ENCODE measurements at regions not wholly inside any gene's neighbourhood (a gene's known extent, or its start where the extent isn't known, plus 50 kb on each side); places are given as distances from the start of the nearest gene placed in this dataset.

GRCh38 chr1:18535391-18536210 lies 54.9 kb downstream of the KLHDC7A start:
- DNase-seq: peak; percentile 19

- no peak for DNase-seq
Measured at GRCh38 chr1:18536356-18536755, 55.6 kb downstream of the KLHDC7A start.

DNA sequence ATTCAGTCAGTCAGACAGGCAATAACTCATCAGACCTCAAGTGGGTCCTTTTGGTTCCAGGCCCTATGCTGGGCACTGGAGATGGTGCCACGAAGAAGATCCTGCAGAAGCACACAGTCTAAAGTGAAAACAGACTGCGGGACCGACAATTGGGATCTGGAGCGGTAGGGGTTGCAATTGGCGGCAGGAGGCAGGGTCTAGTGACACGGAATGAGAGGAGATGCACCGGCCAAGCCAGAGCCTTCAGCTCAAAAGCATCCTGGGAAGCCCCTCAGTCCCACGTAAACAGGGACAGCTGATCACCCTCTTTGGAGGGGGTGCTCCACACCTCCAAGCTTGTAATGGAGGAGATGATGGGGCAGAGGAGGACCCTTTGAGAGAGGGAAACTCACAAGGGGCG lies 56.2 kb downstream of the KLHDC7A start:
- no peak for DNase-seq

DNA sequence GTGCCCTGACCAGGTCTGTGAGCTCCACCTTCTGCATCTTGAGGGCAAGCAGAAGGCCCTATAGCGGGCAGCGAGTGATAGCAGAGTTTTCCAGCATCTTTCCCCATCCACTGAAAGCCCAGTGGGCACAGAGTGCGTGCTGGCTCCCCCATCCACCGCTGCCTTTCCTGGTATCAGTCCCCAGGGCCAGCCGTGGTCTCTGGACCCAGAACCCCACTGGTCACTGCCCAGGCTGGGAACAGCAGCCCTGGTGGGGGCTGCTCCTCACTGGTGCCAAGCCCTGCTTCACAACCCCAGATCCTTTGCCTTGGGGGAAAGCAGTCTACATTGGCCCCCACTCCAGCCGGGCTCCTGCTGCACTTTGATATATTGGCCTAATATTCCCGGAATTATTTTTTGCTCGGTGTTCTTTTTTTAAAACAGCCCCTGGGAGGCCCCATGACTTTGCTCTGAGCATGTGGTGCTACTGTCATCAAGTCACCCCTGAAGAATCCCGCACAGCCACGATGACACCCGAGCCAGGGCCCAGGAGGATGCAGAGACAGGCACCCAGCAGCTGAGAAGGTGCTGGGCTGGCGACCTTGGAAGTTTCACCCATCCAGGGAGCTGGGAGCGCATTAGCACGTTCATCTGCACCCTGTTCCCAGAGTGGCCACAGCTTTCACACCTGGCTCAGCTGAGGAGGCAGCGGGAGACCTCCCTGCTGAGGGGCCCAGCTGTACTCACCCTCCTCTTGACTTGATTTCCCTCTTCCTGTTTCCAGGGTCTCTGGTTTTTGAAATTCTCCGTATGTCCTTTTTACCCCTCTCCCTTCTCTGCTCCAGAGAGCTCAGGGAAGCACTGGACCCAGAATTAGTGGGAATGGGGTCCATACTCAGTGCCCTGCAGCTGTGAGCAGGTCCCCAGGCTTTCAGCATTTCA lies 56.9 kb downstream of the KLHDC7A start:
- DNase-seq: no peak

DNA sequence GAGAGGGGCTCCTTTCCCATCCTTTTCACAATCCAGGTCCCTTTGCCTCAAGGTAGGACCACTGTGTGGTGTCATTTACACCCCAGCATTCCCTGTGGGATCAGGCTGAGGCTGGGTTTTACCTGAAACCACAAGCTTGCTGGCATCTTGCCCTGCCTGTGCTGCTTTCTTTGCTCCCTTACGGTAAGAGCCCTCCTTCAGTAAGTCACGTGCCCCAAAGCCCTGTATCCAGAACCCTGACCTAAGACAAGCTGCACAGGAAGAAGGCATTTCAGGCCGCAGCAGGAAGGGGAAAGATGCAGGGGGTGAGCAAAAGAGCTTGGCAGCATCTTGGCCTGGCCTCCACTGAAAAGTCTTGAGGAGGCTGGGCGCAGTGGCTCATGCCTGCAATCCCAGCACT lies 58.4 kb downstream of the KLHDC7A start:
- DNase-seq: peak; percentile 10

DNA sequence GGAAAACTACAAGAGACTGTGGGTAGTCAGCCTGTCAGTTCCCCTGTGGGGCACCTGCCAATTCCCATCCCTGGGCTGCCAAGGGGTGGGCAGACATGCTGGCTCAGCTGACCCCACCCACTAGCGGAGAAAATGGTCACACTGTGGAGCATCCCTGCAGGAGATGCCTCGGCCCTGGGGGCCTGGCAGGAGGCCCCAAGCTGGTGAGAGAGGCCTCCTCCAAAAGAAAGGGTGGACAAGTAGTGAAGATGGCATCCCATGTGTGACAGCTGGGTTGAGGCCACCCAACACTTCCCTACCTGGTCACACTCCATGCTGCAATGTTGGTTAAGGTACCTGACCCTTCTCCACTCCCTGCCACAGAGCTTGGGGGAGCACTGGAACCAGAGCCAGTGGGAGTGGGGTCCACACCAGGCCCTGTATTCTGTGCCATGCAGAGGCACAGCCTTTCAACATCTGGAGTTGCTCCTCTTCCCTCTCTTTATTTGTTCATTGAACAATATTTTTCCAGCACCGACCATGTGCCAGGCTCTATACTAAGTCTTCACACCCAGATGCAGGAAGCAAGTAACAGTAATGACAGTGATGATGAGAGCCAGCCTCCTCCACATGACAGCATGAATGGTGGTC lies 59.5 kb downstream of the KLHDC7A start:
- DNase-seq: no peak

DNA sequence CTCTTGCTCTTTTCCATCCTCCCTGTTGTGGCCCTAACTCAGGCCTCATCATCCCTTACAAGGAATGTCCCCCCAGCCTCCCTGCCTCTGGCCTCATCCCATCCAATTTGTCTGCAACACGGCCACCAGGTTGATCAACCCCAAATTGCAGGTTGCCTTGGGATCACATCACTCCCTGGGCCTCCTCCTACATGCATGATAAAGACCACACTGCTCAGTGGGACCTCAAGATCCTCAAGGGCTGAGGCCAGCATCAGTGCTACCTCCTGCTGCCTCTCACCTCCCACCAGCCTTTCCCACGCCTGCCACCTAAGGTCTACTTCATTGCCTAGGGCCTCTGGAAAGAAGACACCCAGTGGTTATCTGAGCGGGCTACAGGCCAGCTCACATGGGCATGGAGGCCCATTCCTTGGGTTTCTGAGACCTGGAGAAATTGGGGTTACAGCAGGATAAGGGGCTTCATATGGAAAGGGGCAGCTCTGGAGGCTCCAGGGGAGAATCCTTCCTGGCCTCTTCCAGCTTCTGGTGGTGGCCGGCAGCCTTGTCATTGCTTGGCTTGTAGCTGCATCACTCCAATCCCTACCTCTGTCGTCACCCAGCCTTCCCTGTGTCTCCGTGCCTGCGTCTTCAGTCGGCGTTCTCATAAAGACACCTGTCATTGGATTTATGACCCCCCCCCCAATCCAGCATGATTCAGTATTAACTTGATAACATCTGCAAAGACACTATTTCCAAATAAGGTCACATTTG lies 60.5 kb downstream of the KLHDC7A start:
- DNase-seq: no peak

GRCh38 chr1:18542351-18542750 lies 61.6 kb downstream of the KLHDC7A start:
- DNase-seq: no peak

DNA sequence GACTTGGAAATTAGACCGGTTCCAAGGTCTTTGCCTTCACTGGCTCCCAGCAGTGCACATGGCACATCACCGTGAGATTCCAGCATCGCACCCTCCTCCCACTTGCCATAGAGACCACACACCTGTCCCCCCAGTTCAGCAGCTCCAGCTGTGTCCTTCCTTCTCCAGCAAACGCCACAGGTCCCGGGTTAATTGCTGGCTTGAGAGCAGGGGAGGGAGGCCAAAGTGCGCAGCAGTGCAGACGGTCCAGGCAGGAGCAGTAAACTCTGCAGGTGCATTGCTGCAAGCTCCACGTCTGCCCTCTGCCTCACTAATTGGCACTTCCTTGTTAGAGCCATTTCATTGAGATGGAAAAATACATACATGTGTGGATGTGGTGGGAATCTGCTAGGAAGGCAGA lies 65.3 kb downstream of the KLHDC7A start:
- DNase-seq: no peak

GRCh38 chr1:18547460-18547859 lies 66.7 kb downstream of the KLHDC7A start:
- DNase-seq: no peak

DNA sequence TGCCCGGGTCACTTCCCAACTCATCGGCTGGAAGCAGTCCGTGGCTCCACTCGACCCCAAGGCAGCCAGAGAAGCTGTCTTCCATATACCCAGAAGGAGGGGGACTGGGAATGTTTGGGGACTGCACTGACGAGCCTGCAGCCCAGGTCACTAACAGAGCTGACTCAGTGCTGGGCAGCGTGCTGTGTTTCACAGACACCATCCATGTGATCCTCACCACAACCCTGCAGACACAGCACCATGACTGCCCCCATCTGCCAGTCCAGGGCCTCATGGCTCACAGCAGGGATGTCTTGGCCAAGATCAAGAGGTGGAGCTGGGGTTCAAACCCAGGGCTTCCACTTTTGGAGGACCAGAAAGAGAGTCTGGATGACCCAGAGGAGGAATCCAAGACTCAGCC lies 67.9 kb downstream of the KLHDC7A start:
- no peak for DNase-seq

DNA sequence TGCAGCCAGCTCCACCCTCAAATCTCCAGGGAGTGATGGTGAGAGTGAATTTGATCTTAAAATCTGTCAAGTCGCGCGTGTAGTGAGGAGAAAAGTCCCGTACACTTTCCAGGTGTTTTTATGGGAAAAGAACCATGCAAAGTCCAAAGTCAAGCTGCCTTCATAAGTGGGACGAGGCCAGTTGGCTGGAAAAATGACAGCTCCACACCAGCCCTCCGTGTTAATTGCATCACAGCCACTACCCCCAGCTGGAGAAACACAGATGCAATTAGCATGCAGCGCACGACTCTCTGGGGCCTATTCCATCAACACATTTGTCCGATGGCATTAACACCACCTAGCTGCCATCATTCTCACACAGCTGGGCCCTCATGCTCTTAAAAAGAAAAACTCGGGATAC lies 68.4 kb downstream of the KLHDC7A start:
- no peak for DNase-seq

GRCh38 chr1:18549906-18550305 lies 69.2 kb downstream of the KLHDC7A start:
- no peak for DNase-seq

DNA sequence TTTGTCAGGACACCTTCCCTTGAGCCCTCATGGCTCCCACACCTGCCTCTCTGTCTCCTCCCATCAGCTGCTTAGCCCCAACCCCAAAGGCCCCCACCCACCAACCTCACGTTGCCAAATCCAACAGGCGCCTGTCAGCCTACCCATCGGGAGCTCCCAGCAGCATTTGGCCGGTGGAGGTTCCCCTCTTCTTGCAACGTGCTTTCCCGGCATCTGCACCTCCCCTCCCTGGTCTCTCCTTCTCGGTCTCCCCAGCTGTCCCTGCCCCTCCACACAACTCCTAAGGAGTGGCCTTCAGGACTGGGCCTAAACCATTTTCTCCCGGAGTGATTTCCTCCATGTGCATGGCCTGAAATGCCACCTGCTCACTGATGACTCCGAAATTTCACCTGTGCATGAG lies 71.9 kb downstream of the KLHDC7A start:
- no peak for DNase-seq

DNA sequence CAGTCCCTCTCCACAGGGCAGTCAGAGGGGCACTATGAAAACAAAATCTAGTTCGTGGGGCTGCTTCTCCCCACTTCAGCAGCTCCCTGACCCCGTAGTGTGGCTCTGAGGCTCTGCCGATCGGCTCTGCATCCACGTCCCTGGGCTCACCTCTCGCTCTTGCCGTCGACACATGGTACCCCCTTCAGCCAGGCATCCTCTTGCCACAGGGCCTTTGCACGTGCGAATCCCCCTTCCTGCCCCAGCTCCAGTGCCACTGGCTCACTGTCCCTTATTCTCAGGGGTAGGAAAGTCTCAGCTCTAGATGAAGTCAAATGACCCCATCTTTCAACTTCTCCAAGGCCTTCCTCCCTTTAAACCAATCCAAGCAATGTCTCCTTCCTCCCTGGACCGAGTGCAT lies 72.7 kb downstream of the KLHDC7A start:
- no peak for DNase-seq

DNA sequence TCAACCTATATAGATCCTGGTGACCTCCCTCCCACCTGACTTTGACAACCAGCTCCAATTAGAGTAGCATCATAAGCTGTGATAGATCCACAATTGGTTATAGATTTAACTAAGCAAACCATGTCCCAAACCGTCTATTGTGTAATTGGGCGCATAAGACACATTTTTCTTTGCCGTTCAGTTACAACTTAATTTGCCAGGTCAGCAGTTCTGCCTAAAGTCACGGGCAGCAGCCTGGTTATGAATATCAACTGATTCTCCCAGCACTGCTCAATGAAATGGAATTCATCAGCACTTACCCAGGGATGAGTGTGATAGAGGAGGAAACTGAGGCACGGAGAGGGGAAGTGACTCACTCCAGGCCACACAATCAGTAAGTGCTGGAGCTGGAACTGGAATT lies 73.4 kb downstream of the KLHDC7A start:
- no peak for DNase-seq

GRCh38 chr1:18554597-18554996 lies 73.9 kb downstream of the KLHDC7A start:
- no peak for DNase-seq

- DNase-seq: no peak
Measured at GRCh38 chr1:18555036-18555435, 74.3 kb downstream of the KLHDC7A start.

- no peak for DNase-seq
Measured at GRCh38 chr1:18556364-18556763, 74.3 kb upstream of the PAX7 start.

DNA sequence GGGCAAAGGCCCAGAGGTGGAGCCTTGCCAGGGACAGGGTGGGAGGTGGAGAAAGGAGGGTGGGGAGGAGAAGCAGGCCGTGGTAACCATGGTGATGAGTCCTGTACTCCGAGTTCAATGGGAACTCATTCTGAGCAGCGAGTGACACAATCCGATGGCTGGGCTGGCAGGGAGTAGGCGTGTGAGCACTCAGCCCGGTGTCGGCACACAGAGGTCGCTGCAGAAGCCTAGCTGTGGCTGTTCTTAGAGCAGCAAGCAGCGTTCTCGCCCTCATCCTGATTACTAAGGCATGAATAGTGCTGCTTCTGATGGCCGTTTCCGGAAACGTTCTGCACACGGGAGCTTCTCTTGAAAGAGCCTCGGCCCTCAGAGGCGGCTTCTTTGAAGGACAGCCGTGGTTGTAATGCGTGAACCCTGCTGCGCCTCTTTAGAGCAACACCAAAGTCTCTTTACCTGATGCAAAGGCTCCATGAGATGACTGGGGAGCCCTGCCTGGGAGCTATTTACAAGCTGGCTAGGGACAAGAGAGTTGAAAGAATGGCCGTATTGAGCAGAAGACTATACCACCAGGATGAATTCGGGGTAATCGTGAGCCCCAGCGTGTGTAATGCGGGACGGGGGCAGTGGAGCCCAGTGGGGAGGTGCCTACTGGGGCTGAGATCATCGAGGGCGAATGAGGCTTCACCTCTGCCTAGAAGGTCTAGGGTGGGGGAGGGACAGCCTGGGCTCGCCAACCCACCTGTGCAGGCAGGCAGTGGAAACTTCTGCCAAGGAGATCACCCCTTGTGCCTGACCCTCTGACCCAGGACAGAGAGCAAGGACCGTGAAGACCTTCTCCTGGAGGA lies 72.8 kb upstream of the PAX7 start:
- DNase-seq: peak; percentile 17

GRCh38 chr1:18560692-18561091 lies 70.0 kb upstream of the PAX7 start:
- DNase-seq: no peak

- DNase-seq: no peak
Measured at GRCh38 chr1:18561967-18562366, 68.7 kb upstream of the PAX7 start.

Data from NCI-H1436 treated with DMSO at 0.1 percent for 48 hours (cell line).